HCT116 (cell line): ENCODE measurements at regions not wholly inside any gene's neighbourhood (a gene's known extent, or its start where the extent isn't known, plus 50 kb on each side); places are given as distances from the start of the nearest gene placed in this dataset.

Source experiments
- CEBPB ChIP-seq: IDR thresholded peaks from 2 replicates; pipeline ENCODE4 v1.6.1; 2012; ENCODE audit warnings: low read depth
- CTCF ChIP-seq, 3 experiments: fragments of 200-600 bp in 1 of 3; sonication (generic) in 1 of 3; IDR thresholded peaks in 2 of 3; conservative IDR thresholded peaks in 1 of 3; 2 replicates each; pipeline ENCODE4 v1.5.1; 2012 to 2017; ENCODE audit warnings: low read depth in 2 of 3, low read length in 2 of 3, antibody characterized with exemption in 1 of 3, borderline replicate concordance in 1 of 3, control low read depth in 1 of 3, mild to moderate bottlenecking in 1 of 3, mixed read lengths in 1 of 3, mixed run types in 1 of 3, moderate library complexity in 1 of 3; ENCODE audit not compliant: insufficient read depth in 1 of 3
- EZH2 ChIP-seq: fragments of 200-600 bp; sonication (generic); IDR thresholded peaks from 2 replicates; pipeline ENCODE4 v1.6.1; 2017; ENCODE audit warnings: antibody characterized with exemption, mixed run types
- EZH2phosphoT487 ChIP-seq: fragments of 200-600 bp; IDR thresholded peaks from 2 replicates; pipeline ENCODE4 v1.6.1; 2018; ENCODE audit warnings: antibody characterized with exemption, borderline replicate concordance
- MAX ChIP-seq: IDR thresholded peaks from 2 replicates; pipeline ENCODE4 v1.6.1; 2012
- POLR2A ChIP-seq: IDR thresholded peaks from 2 replicates; pipeline ENCODE4 v1.7.0; 2011; ENCODE audit warnings: borderline replicate concordance; ENCODE audit not compliant: insufficient read depth, insufficient read length; ENCODE audit errors: extremely low read depth
- REST ChIP-seq: IDR thresholded peaks from 2 replicates; pipeline ENCODE4 v1.6.1; 2012; ENCODE audit warnings: low read depth
- SP1 ChIP-seq: IDR thresholded peaks from 2 replicates; pipeline ENCODE4 v1.6.1; 2012; ENCODE audit warnings: low read depth
- YY1 ChIP-seq: IDR thresholded peaks from 2 replicates; pipeline ENCODE4 v1.6.1; 2011; ENCODE audit warnings: low read length, low read depth, moderate library complexity, mild to moderate bottlenecking; ENCODE audit not compliant: insufficient replicate concordance; ENCODE audit errors: extremely low read depth
- ZFX ChIP-seq: fragments of 450-650 bp; IDR thresholded peaks from 2 replicates; pipeline ENCODE4 v1.6.1; 2017

GRCh38 chr6:144664281-144664680 lies 379.1 kb downstream of the UTRN start:
- TF ChIP-seq ZFX (no peak), SP1 (no peak), EZH2 (no peak), POLR2A (no peak), CTCF (IDR thresholded peaks at IDR 0.05 in 2 of 3, conservative IDR thresholded peaks at IDR 0.05 in 1 of 3; ENCODE audit: borderline replicate concordance in 1 of 3, insufficient read depth in 1 of 3, low read depth in 2 of 3, low read length in 2 of 3) (no peak), MAX (no peak), EZH2phosphoT487 (no peak), REST (no peak), YY1 (no peak), CEBPB (no peak)
